ENCODE measurements at regions not wholly inside any gene's neighbourhood (a gene's known extent, or its start where the extent isn't known, plus 50 kb on each side); places are given as distances from the start of the nearest gene placed in this dataset.

GRCh38 chr20:39291301-39291700, 329.2 kb downstream of the DHX35 start:
- Histone ChIP-seq H4K20me1 (ENCODE audit: insufficient read depth, low read length) (no peaks in the 10 kb centered on the region), H3K9me3 (ENCODE audit: low read depth, low read length) (no peaks in the 10 kb centered on the region), H3K4me1 (ENCODE audit: insufficient read depth, low read length) (no peaks in the 10 kb centered on the region), H2AFZ (ENCODE audit: low read length) (no peak overlapping the region), H3K27me3 (ENCODE audit: insufficient read depth, low read length) (no peaks in the 10 kb centered on the region), H3K4me2 (ENCODE audit: insufficient read depth, low read length) (no peak overlapping the region), H3K4me3 (ENCODE audit: insufficient read depth, low read length) (no peak overlapping the region), H3K36me3 (ENCODE audit: insufficient read depth, low read length) (no peaks in the 10 kb centered on the region), H3K79me2 (ENCODE audit: insufficient read depth, low read length) (no peaks in the 10 kb centered on the region), H3K27ac (ENCODE audit: low read depth, low read length) (no peak overlapping the region)
- no peak for TF ChIP-seq CTCF (IDR thresholded peaks at IDR 0.05; ENCODE audit: extremely low read depth, low read depth, low read length)
- no peak for DNase-seq (ENCODE audit: insufficient read length, low spot score, missing footprints)

GRCh38 chr20:39290575-39290974, 328.4 kb downstream of the DHX35 start:
- Histone ChIP-seq H3K4me1 (ENCODE audit: insufficient read depth, low read length) (no peaks in the 10 kb centered on the region), H2AFZ (ENCODE audit: low read length) (no peak overlapping the region), H3K27ac (ENCODE audit: low read depth, low read length) (no peak overlapping the region), H3K4me3 (ENCODE audit: insufficient read depth, low read length) (no peak overlapping the region), H3K4me2 (ENCODE audit: insufficient read depth, low read length) (no peak overlapping the region), H3K79me2 (ENCODE audit: insufficient read depth, low read length) (no peaks in the 10 kb centered on the region), H3K27me3 (ENCODE audit: insufficient read depth, low read length) (no peaks in the 10 kb centered on the region), H3K36me3 (ENCODE audit: insufficient read depth, low read length) (no peaks in the 10 kb centered on the region), H4K20me1 (ENCODE audit: insufficient read depth, low read length) (no peaks in the 10 kb centered on the region), H3K9me3 (ENCODE audit: low read depth, low read length) (no peaks in the 10 kb centered on the region)
- no peak for DNase-seq (ENCODE audit: insufficient read length, low spot score, missing footprints)
- TF ChIP-seq CTCF (IDR thresholded peaks at IDR 0.05; ENCODE audit: extremely low read depth, low read depth, low read length): no peak

DNA sequence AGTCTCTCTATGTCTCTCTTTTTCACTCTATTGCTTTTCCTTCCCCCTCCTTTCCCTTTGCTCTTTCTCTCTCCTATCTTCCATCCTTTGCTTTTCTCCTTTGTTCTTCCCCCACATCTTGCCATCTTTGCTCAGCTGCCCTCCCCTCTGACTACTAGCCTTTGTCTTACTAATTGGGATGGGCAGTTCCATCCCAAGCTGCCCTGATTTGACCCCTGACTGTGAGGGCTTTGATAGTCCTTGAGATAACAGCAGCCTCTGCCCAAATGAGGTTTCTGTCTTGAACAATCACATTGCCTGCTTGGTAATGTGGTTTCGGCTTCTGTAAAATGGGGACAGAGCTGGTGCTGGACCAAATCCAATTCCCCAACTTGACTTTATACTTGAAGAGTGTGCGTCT, 327.7 kb downstream of the DHX35 start:
- Histone ChIP-seq H3K4me3 (ENCODE audit: insufficient read depth, low read length) (no peak overlapping the region), H3K79me2 (ENCODE audit: insufficient read depth, low read length) (no peaks in the 10 kb centered on the region), H3K4me1 (ENCODE audit: insufficient read depth, low read length) (no peaks in the 10 kb centered on the region), H3K4me2 (ENCODE audit: insufficient read depth, low read length) (no peak overlapping the region), H3K27ac (ENCODE audit: low read depth, low read length) (no peak overlapping the region), H3K36me3 (ENCODE audit: insufficient read depth, low read length) (no peaks in the 10 kb centered on the region), H4K20me1 (ENCODE audit: insufficient read depth, low read length) (no peaks in the 10 kb centered on the region), H3K27me3 (ENCODE audit: insufficient read depth, low read length) (no peaks in the 10 kb centered on the region), H3K9me3 (ENCODE audit: low read depth, low read length) (no peaks in the 10 kb centered on the region), H2AFZ (ENCODE audit: low read length) (no peak overlapping the region)
- TF ChIP-seq CTCF (IDR thresholded peaks at IDR 0.05; ENCODE audit: extremely low read depth, low read depth, low read length): no peak
- no peak for DNase-seq (ENCODE audit: insufficient read length, low spot score, missing footprints)

GRCh38 chr20:39289316-39289715, 327.2 kb downstream of the DHX35 start:
- Histone ChIP-seq H3K27ac (ENCODE audit: low read depth, low read length) (no peak overlapping the region), H3K9me3 (ENCODE audit: low read depth, low read length) (no peaks in the 10 kb centered on the region), H3K4me1 (ENCODE audit: insufficient read depth, low read length) (no peaks in the 10 kb centered on the region), H3K79me2 (ENCODE audit: insufficient read depth, low read length) (no peaks in the 10 kb centered on the region), H3K4me3 (ENCODE audit: insufficient read depth, low read length) (no peak overlapping the region), H3K27me3 (ENCODE audit: insufficient read depth, low read length) (no peaks in the 10 kb centered on the region), H3K4me2 (ENCODE audit: insufficient read depth, low read length) (no peak overlapping the region), H4K20me1 (ENCODE audit: insufficient read depth, low read length) (no peaks in the 10 kb centered on the region), H2AFZ (ENCODE audit: low read length) (no peak overlapping the region), H3K36me3 (ENCODE audit: insufficient read depth, low read length) (no peaks in the 10 kb centered on the region)
- DNase-seq (ENCODE audit: insufficient read length, low spot score, missing footprints): no peak
- no peak for TF ChIP-seq CTCF (IDR thresholded peaks at IDR 0.05; ENCODE audit: extremely low read depth, low read depth, low read length)
